ENCODE measurements at regions not wholly inside any gene's neighbourhood (a gene's known extent, or its start where the extent isn't known, plus 50 kb on each side); places are given as distances from the start of the nearest gene placed in this dataset.

DNA sequence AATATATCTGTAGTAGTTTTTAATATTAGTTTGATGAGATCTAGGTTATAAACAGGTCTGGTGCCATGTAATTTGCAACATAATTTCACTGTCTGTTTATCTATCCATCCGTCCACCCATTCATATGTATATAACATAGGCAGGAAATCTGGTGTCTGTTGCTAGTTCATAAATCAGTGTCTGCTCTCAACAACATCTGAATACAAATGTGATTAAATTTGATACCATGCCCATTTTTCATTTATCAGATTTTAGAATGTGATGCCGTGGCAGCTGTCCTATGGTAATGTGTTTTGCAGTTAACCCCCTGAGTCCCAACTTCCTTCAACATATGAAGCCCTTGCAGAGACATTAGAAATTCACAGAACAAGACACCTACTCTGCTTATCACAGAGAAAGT, 228.4 kb downstream of the CMPK2 start:
- TF ChIP-seq RARB (CRISPR knock-in tag; IDR thresholded peaks at IDR 0.05) (no peak), ARNTL (CRISPR knock-in tag; IDR thresholded peaks at IDR 0.05; ENCODE audit: borderline replicate concordance, low read depth) (no peak), TCF4 (CRISPR knock-in tag; IDR thresholded peaks at IDR 0.05; ENCODE audit: borderline replicate concordance) (peak; percentile 60; the same call in 1 of the 2 replicates), SNAI2 (CRISPR knock-in tag; IDR thresholded peaks at IDR 0.05) (no peak)

Data from SK-N-SH treated with all-trans-retinoic acid at 6 μM for 48 hours (cell line).